ENCODE measurements at regions not wholly inside any gene's neighbourhood (a gene's known extent, or its start where the extent isn't known, plus 50 kb on each side); places are given as distances from the start of the nearest gene placed in this dataset.

- Histone ChIP-seq H3K79me2 (ENCODE audit: insufficient read depth) (no peaks in the 10 kb centered on the region), H4K20me1 (ENCODE audit: insufficient read depth) (no peaks in the 10 kb centered on the region), H2AFZ (ENCODE audit: low read depth) (peak overlapping the region; percentile 42), H3F3A (replicated peaks; ENCODE audit: insufficient read depth) (peaks cover 37% of the 10 kb centered on the region), H3K27ac (ENCODE audit: low read depth in 2 of 2, low read length in 1 of 2) (peak overlapping the region; percentile 75 to 83; a peak in 3 of 4 replicates), H3K9ac (peak overlapping the region; percentile 23; the same call in 1 of the 2 replicates), H3K36me3 (replicated peaks in 1 of 2; ENCODE audit: control insufficient read depth in 1 of 2, insufficient read depth in 2 of 2, low read length in 1 of 2) (no peaks in the 10 kb centered on the region), H3K27me3 (ENCODE audit: insufficient read depth) (no peaks in the 10 kb centered on the region), H3K9me3 (no peaks in the 10 kb centered on the region), H3K9me2 (no peaks in the 10 kb centered on the region), H3K4me1 (ENCODE audit: control insufficient read depth in 1 of 2, insufficient read depth in 2 of 2, low read depth in 1 of 2, low read length in 1 of 2) (peaks cover 3 to 42% of the 10 kb centered on the region in 2 experiments; a peak in 3 of 4 replicates), H3K4me2 (peak overlapping the region; percentile 36; the same call in 1 of the 2 replicates), H3K4me3 (ENCODE audit: low read depth in 2 of 2, low read length in 1 of 2) (no peak overlapping the region)
- ChIA-PET CTCF (no interaction called here), POLR2A (no interaction called here)
- WGBS (ENCODE audit: low lambda C conversion rate) = 75% methylated on average over 1 of the region's 1 CpG
- TF ChIP-seq TEAD4 (IDR thresholded peaks at IDR 0.05; ENCODE audit: borderline replicate concordance, insufficient read depth) (no peak), ZBTB33 (IDR thresholded peaks at IDR 0.05; ENCODE audit: borderline replicate concordance, low read depth) (no peak), EZH2phosphoT487 (IDR thresholded peaks at IDR 0.05; ENCODE audit: borderline replicate concordance, low read depth) (no peak), EP300 (IDR thresholded peaks at IDR 0.05; ENCODE audit: borderline replicate concordance in 1 of 2, low read depth in 1 of 2, low read length in 1 of 2) (no peak), GATA2 (CRISPR knock-in tag; IDR thresholded peaks at IDR 0.05) (no peak), POLR2AphosphoS5 (IDR thresholded peaks at IDR 0.05; ENCODE audit: low read depth, low read length) (no peak)
- no peak for DNase-seq
Measured at GRCh38 chr15:38844736-38845135, 280.1 kb upstream of the RASGRP1 start.

GRCh38 chr15:38846346-38846745, 281.7 kb upstream of the RASGRP1 start:
- no peak for DNase-seq
- peak overlapping the region; percentile 46; the same call in 1 of the 2 replicates for H2AFZ ChIP-seq (ENCODE audit: low read depth)
- no peak for TF ChIP-seq RXRA (IDR thresholded peaks at IDR 0.05; ENCODE audit: borderline replicate concordance, low read depth)
- 0 out of 4 replicates have a peak, but pooled peaks of 1 of the 2 experiments have one; percentile 14 for TF ChIP-seq EP300 (IDR thresholded peaks at IDR 0.05; ENCODE audit: borderline replicate concordance in 1 of 2, low read depth in 1 of 2, low read length in 1 of 2)
- no peaks in the 10 kb centered on the region for H4K20me1 ChIP-seq (ENCODE audit: insufficient read depth)
- H3K9me3 ChIP-seq = no peaks in the 10 kb centered on the region
- H3K9me2 ChIP-seq = no peaks in the 10 kb centered on the region
- H3K4me1 ChIP-seq (ENCODE audit: control insufficient read depth in 1 of 2, insufficient read depth in 2 of 2, low read depth in 1 of 2, low read length in 1 of 2) = peaks cover 3 to 42% of the 10 kb centered on the region in 2 experiments; a peak in 3 of 4 replicates
- no peak overlapping the region for H3K4me2 ChIP-seq
- H3K4me3 ChIP-seq (ENCODE audit: low read depth in 2 of 2, low read length in 1 of 2) = no peak overlapping the region
- CTCF ChIA-PET = interaction anchor here (1.5 kb wide), 2 partner anchors 12 to 145 kb away, joined by 3 read pairs; no protein-coding TSS in a partner anchor
- POLR2A ChIA-PET = no interaction called here
- H3K27me3 ChIP-seq (ENCODE audit: insufficient read depth) = no peaks in the 10 kb centered on the region
- 51% methylated on average over 2 of the region's 2 CpGs for WGBS (ENCODE audit: low lambda C conversion rate)
- no peak overlapping the region for H3K9ac ChIP-seq
- no peaks in the 10 kb centered on the region for H3K79me2 ChIP-seq (ENCODE audit: insufficient read depth)
- peak overlapping the region; percentile 5 to 83; a peak in 3 of 4 replicates for H3K27ac ChIP-seq (ENCODE audit: low read depth in 2 of 2, low read length in 1 of 2)
- peaks cover 37% of the 10 kb centered on the region for H3F3A ChIP-seq (replicated peaks; ENCODE audit: insufficient read depth)
- no peaks in the 10 kb centered on the region for H3K36me3 ChIP-seq (replicated peaks in 1 of 2; ENCODE audit: control insufficient read depth in 1 of 2, insufficient read depth in 2 of 2, low read length in 1 of 2)

GRCh38 chr15:38847666-38848065, 283.1 kb upstream of the RASGRP1 start:
- H3K4me2 ChIP-seq = no peak overlapping the region
- H3K36me3 ChIP-seq (replicated peaks in 1 of 2; ENCODE audit: control insufficient read depth in 1 of 2, insufficient read depth in 2 of 2, low read length in 1 of 2) = no peaks in the 10 kb centered on the region
- no peaks in the 10 kb centered on the region for H3K9me2 ChIP-seq
- ChIA-PET CTCF (interaction anchor here (1.5 kb wide), 1 partner anchor 143 kb away, joined by 3 read pairs; no protein-coding TSS in a partner anchor), POLR2A (no interaction called here)
- H3K9me3 ChIP-seq = no peaks in the 10 kb centered on the region
- H3K27ac ChIP-seq (ENCODE audit: low read depth in 2 of 2, low read length in 1 of 2) = no peak overlapping the region
- no peaks in the 10 kb centered on the region for H3K27me3 ChIP-seq (ENCODE audit: insufficient read depth)
- peaks cover 35% of the 10 kb centered on the region for H3F3A ChIP-seq (replicated peaks; ENCODE audit: insufficient read depth)
- H4K20me1 ChIP-seq (ENCODE audit: insufficient read depth) = no peaks in the 10 kb centered on the region
- H3K4me3 ChIP-seq (ENCODE audit: low read depth in 2 of 2, low read length in 1 of 2) = no peak overlapping the region
- no peak for DNase-seq
- TF ChIP-seq GATA2 (CRISPR knock-in tag; IDR thresholded peaks at IDR 0.05) (no peak), CHD2 (IDR thresholded peaks at IDR 0.05; ENCODE audit: low read length, partially characterized antibody) (no peak), MXI1 (IDR thresholded peaks at IDR 0.05; ENCODE audit: low read depth, low read length) (no peak), YY1 (IDR thresholded peaks at IDR 0.05; ENCODE audit: low read depth) (no peak), RXRA (IDR thresholded peaks at IDR 0.05; ENCODE audit: borderline replicate concordance, low read depth) (no peak), NFIC (IDR thresholded peaks at IDR 0.05; ENCODE audit: borderline replicate concordance) (no peak), USF2 (IDR thresholded peaks at IDR 0.05; ENCODE audit: borderline replicate concordance, low read depth, low read length) (no peak), RCOR1 (IDR thresholded peaks at IDR 0.05; ENCODE audit: low read length) (no peak)
- H3K79me2 ChIP-seq (ENCODE audit: insufficient read depth) = no peaks in the 10 kb centered on the region
- WGBS (ENCODE audit: low lambda C conversion rate) = 86% methylated on average over 3 of the region's 5 CpGs
- no peak overlapping the region for H2AFZ ChIP-seq (ENCODE audit: low read depth)
- peaks cover 3 to 38% of the 10 kb centered on the region in 2 experiments; a peak in 3 of 4 replicates for H3K4me1 ChIP-seq (ENCODE audit: control insufficient read depth in 1 of 2, insufficient read depth in 2 of 2, low read depth in 1 of 2, low read length in 1 of 2)
- H3K9ac ChIP-seq = no peak overlapping the region

Measured in SK-N-SH (cell line).